Dedifferentiated amniotic fluid mesenchymal stem cell (primary cell): ENCODE measurements at regions not wholly inside any gene's neighbourhood (a gene's known extent, or its start where the extent isn't known, plus 50 kb on each side); places are given as distances from the start of the nearest gene placed in this dataset.

ENCODE experiments used
- DNase-seq: peaks from one replicate; pipeline ENCODE4 v3.0.0-alpha.2; 2016; ENCODE audit errors: extremely low spot score

GRCh38 chr1:216922406-216922805 lies 199.2 kb upstream of the ESRRG start:
- no peak for DNase-seq

- no peak for DNase-seq
Measured at GRCh38 chr1:216921866-216922265, 198.6 kb upstream of the ESRRG start.

GRCh38 chr1:216919060-216919970 lies 196.1 kb upstream of the ESRRG start:
- no peak for DNase-seq

GRCh38 chr1:216916890-216917438 lies 193.7 kb upstream of the ESRRG start:
- no peak for DNase-seq

GRCh38 chr1:216914974-216915373 lies 191.7 kb upstream of the ESRRG start:
- no peak for DNase-seq

- no peak for DNase-seq
Measured at GRCh38 chr1:216913976-216914375, 190.7 kb upstream of the ESRRG start.

- DNase-seq, result no peak
Measured at GRCh38 chr1:216910081-216910840, 187.0 kb upstream of the ESRRG start.

GRCh38 chr1:216908126-216908525 lies 184.9 kb upstream of the ESRRG start:
- no peak for DNase-seq

- DNase-seq, result no peak
Measured at GRCh38 chr1:216907100-216907499, 183.9 kb upstream of the ESRRG start.

- DNase-seq, result no peak
Measured at GRCh38 chr1:216905781-216906180, 182.6 kb upstream of the ESRRG start.

- no peak for DNase-seq
Measured at GRCh38 chr1:216905137-216905536, 181.9 kb upstream of the ESRRG start.

GRCh38 chr1:216904471-216904870 lies 181.2 kb upstream of the ESRRG start:
- DNase-seq, result no peak

GRCh38 chr1:216903382-216903740 lies 180.1 kb upstream of the ESRRG start:
- no peak for DNase-seq

- no peak for DNase-seq
Measured at GRCh38 chr1:216902669-216903381, 179.6 kb upstream of the ESRRG start.

GRCh38 chr1:216900116-216900620 lies 176.9 kb upstream of the ESRRG start:
- DNase-seq, result no peak

GRCh38 chr1:216898801-216899200 lies 175.6 kb upstream of the ESRRG start:
- no peak for DNase-seq

GRCh38 chr1:216896146-216896545 lies 172.9 kb upstream of the ESRRG start:
- no peak for DNase-seq

- no peak for DNase-seq
Measured at GRCh38 chr1:216894494-216894893, 171.3 kb upstream of the ESRRG start.

GRCh38 chr1:216892581-216893160 lies 169.4 kb upstream of the ESRRG start:
- no peak for DNase-seq

GRCh38 chr1:216890871-216891270 lies 167.6 kb upstream of the ESRRG start:
- no peak for DNase-seq

- DNase-seq, result no peak
Measured at GRCh38 chr1:216888731-216889130, 165.5 kb upstream of the ESRRG start.

GRCh38 chr1:216887032-216887431 lies 163.8 kb upstream of the ESRRG start:
- DNase-seq, result no peak
